RWPE1 (cell line): ENCODE measurements at regions not wholly inside any gene's neighbourhood (a gene's known extent, or its start where the extent isn't known, plus 50 kb on each side); places are given as distances from the start of the nearest gene placed in this dataset.

ENCODE experiments used
- CTCF ChIA-PET: fragments of 350-600 bp; sonication (Branson Sonifier 250); formaldehyde crosslinking; extraction: SDS; loops from one replicate; lab custom pipeline; 2021; lab: Yijun Ruan, JAX
- POLR2A ChIA-PET: fragments of 400-600 bp; formaldehyde crosslinking; extraction: SDS; loops from one replicate; lab custom pipeline; 2020; ENCODE audit warnings: antibody characterized with exemption; ENCODE audit not compliant: low non-redundant PET; lab: Yijun Ruan, JAX
- DNase-seq: peaks from one replicate; pipeline ENCODE4 v3.0.0; 2012; ENCODE audit warnings: low spot score
- H3K27ac ChIP-seq: fragments of 450-650 bp; 2 replicates; pipeline ENCODE4 v1.5.1; 2017
- CTCF ChIP-seq: fragments of 450-650 bp; conservative IDR thresholded peaks from 2 replicates; pipeline ENCODE4 v1.5.1; 2017; ENCODE audit warnings: low read depth, mild to moderate bottlenecking

GRCh38 chr1:234969581-234970400 is 158.8 kb downstream of the TOMM20 start:
- no peak for TF ChIP-seq CTCF
- POLR2A ChIA-PET = no interaction called here
- CTCF ChIA-PET = interaction anchor here (1.0 kb wide), 1 partner anchor 12 kb away, joined by 3 read pairs; no protein-coding TSS in a partner anchor
- no peak for DNase-seq
- peak overlapping the region; percentile 49 for H3K27ac ChIP-seq

GRCh38 chr1:234969011-234969441 is 159.6 kb downstream of the TOMM20 start:
- H3K27ac ChIP-seq = no peak overlapping the region
- no peak for DNase-seq
- no peak for TF ChIP-seq CTCF
- ChIA-PET POLR2A (no interaction called here), CTCF (no interaction called here)

GRCh38 chr1:234968451-234968850 is 160.2 kb downstream of the TOMM20 start:
- ChIA-PET CTCF (no interaction called here), POLR2A (no interaction called here)
- DNase-seq = no peak
- H3K27ac ChIP-seq = no peak overlapping the region
- TF ChIP-seq CTCF = no peak

- DNase-seq = no peak
- POLR2A ChIA-PET = no interaction called here
- CTCF ChIA-PET = no interaction called here
- no peak for TF ChIP-seq CTCF
- H3K27ac ChIP-seq = no peak overlapping the region
These were observed 161.5 kb downstream of the TOMM20 start for GRCh38 chr1:234967121-234967520.

- H3K27ac ChIP-seq = no peak overlapping the region
- no peak for DNase-seq
- POLR2A ChIA-PET = no interaction called here
- TF ChIP-seq CTCF = no peak
- CTCF ChIA-PET = interaction anchor here (1.0 kb wide), 1 partner anchor 12 kb away, joined by 3 read pairs; no protein-coding TSS in a partner anchor
These were observed 163.5 kb downstream of the TOMM20 start for GRCh38 chr1:234965111-234965510.

- DNase-seq = no peak
- ChIA-PET CTCF (no interaction called here), POLR2A (no interaction called here)
- no peak overlapping the region for H3K27ac ChIP-seq
- no peak for TF ChIP-seq CTCF
These were observed 164.5 kb downstream of the TOMM20 start for GRCh38 chr1:234963904-234964702.
